Gastroesophageal sphincter (tissue), 3 donors: ENCODE measurements at regions not wholly inside any gene's neighbourhood (a gene's known extent, or its start where the extent isn't known, plus 50 kb on each side); places are given as distances from the start of the nearest gene placed in this dataset.

ENCODE experiments used
- POLR2A ChIP-seq, 2 donors: fragments of 450-650 bp; IDR thresholded peaks; one replicate each; pipeline ENCODE4 v1.6.1; 2017; ENCODE audit warnings: antibody characterized with exemption in 2 of 2, mild to moderate bottlenecking in 2 of 2, moderate library complexity in 1 of 2
- TF ChIP-seq, protein P1 (sequence below), 4 experiments: fragments of 200-600 bp in 2 of 4; fragments of 450-650 bp in 2 of 4; sonication (generic) in 1 of 4; IDR thresholded peaks; one replicate each; pipeline ENCODE4 v1.5.1; 2017 to 2019; ENCODE audit warnings: antibody characterized with exemption in 4 of 4, mild to moderate bottlenecking in 2 of 4, moderate library complexity in 2 of 4

DNA sequence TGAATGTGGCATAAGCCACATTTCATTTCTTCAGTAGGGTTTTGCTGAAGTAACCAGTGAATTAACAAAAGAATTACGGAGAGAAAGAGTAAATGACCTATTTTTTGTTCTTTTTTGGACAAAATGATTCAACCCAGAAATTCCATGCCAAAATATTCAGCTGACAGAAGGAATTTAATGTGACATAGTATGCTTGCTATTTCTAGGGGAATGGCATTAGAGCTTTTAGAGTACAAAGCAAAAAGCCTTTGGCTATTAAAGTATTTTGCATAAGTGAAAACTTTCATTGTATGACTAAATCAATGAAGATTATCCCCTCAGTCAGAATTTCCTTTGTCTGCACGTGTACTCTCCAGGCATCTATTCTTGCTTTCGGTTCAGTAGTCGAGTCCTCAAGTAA is 465.3 kb downstream of the COG6 start:
- TF ChIP-seq POLR2A (IDR thresholded peaks at IDR 0.05) = no peak
- TF ChIP-seq, protein P1, sequence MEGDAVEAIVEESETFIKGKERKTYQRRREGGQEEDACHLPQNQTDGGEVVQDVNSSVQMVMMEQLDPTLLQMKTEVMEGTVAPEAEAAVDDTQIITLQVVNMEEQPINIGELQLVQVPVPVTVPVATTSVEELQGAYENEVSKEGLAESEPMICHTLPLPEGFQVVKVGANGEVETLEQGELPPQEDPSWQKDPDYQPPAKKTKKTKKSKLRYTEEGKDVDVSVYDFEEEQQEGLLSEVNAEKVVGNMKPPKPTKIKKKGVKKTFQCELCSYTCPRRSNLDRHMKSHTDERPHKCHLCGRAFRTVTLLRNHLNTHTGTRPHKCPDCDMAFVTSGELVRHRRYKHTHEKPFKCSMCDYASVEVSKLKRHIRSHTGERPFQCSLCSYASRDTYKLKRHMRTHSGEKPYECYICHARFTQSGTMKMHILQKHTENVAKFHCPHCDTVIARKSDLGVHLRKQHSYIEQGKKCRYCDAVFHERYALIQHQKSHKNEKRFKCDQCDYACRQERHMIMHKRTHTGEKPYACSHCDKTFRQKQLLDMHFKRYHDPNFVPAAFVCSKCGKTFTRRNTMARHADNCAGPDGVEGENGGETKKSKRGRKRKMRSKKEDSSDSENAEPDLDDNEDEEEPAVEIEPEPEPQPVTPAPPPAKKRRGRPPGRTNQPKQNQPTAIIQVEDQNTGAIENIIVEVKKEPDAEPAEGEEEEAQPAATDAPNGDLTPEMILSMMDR (IDR thresholded peaks at IDR 0.05) = no peak
